OCI-LY7 (cell line): ENCODE measurements at regions not wholly inside any gene's neighbourhood (a gene's known extent, or its start where the extent isn't known, plus 50 kb on each side); places are given as distances from the start of the nearest gene placed in this dataset.

ENCODE experiments used
- CTCF ChIP-seq: fragments of 200-600 bp; sonication (generic); conservative IDR thresholded peaks from 2 replicates; pipeline ENCODE4 v1.5.1; 2014; ENCODE audit warnings: mild to moderate bottlenecking, antibody characterized with exemption, low read length, moderate library complexity, mixed read lengths
- EZH2phosphoT487 ChIP-seq: fragments of 200-600 bp; sonication (generic); IDR thresholded peaks from 2 replicates; pipeline ENCODE4 v1.6.1; 2018; ENCODE audit warnings: low read depth, borderline replicate concordance, mild to moderate bottlenecking, mixed run types, antibody characterized with exemption, low read length, moderate library complexity, mixed read lengths

DNA sequence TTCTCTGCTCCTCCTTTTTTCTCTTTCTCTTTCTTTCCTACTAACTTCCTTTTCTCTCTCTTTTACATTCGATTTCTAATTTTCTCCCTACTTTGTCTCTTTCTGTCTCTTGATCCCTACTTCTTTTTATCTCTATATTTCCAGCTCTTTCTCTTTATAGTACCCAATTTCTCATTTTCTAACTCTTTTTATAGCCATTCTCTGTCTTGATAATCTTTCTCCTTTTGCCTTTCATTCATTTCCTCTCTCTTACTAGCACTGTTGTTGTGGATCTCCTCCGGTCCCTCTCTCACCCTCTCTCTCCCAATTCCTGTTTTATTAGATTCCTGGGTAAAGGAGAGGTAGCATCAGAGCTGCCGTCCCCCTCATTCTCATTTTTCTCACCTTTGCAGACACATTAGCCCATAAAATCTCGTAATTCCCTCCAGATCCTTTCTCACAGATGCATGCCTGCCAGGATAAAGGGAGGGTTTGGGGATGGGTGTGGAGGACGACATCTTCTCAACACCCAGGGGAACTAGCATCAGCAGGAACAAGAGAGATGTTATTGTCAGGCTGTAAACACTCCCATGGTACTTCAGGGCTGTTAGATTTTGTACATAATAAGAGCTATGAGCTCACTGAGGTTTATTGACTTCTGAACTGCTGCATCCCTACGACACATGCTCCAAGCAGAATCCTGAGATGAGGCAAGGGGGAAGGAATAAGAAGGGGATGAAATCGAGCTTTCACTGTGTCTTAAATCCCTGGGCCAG, 159.0 kb upstream of the GALNT2 start:
- TF ChIP-seq CTCF = no peak
- TF ChIP-seq EZH2phosphoT487 = no peak
